ENCODE measurements at regions not wholly inside any gene's neighbourhood (a gene's known extent, or its start where the extent isn't known, plus 50 kb on each side); places are given as distances from the start of the nearest gene placed in this dataset.

DNA sequence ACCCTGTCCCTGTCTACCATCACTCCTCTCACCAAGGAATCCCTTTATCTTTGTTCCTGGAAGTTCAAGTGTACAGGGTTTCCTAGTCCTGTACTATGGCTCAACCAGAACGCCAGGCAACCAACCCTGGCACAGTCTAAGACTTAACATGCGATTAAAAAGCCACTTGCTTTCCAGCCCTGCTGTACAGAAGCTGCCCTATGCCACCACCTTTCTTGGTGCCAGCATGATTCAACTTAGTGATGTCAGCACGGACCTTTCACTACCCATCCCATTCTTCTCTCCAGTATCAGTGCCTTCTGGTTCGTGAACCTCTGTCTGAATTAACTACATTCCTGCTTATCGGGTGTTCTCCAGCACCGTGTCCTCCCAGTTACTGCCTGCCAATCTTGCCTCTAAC is 151.1 kb downstream of the KLF12 start:
- no peak for TF ChIP-seq CTCF (IDR thresholded peaks at IDR 0.05; ENCODE audit: poor library complexity, severe bottlenecking)
- ATAC-seq (ENCODE audit: low read depth) = no peak
- no peaks in the 10 kb centered on the region for H3K4me1 ChIP-seq (ENCODE audit: insufficient read depth, poor library complexity, severe bottlenecking)
- H3K36me3 ChIP-seq (ENCODE audit: low read depth) = no peaks in the 10 kb centered on the region
- no peak overlapping the region for H3K27ac ChIP-seq (ENCODE audit: poor library complexity, severe bottlenecking)
- no peak for DNase-seq (ENCODE audit: low spot score)
- H3K27me3 ChIP-seq (ENCODE audit: insufficient read depth, poor library complexity, severe bottlenecking) = no peaks in the 10 kb centered on the region
- no peak overlapping the region for H3K4me3 ChIP-seq (ENCODE audit: severe bottlenecking)
- no peaks in the 10 kb centered on the region for H3K9me3 ChIP-seq (ENCODE audit: severe bottlenecking)

- no peak for ATAC-seq (ENCODE audit: low read depth)
- H3K4me3 ChIP-seq (ENCODE audit: severe bottlenecking) = no peak overlapping the region
- H3K27me3 ChIP-seq (ENCODE audit: insufficient read depth, poor library complexity, severe bottlenecking) = no peaks in the 10 kb centered on the region
- H3K27ac ChIP-seq (ENCODE audit: poor library complexity, severe bottlenecking) = no peak overlapping the region
- no peaks in the 10 kb centered on the region for H3K9me3 ChIP-seq (ENCODE audit: severe bottlenecking)
- no peaks in the 10 kb centered on the region for H3K4me1 ChIP-seq (ENCODE audit: insufficient read depth, poor library complexity, severe bottlenecking)
- DNase-seq (ENCODE audit: low spot score) = no peak
- no peaks in the 10 kb centered on the region for H3K36me3 ChIP-seq (ENCODE audit: low read depth)
- no peak for TF ChIP-seq CTCF (IDR thresholded peaks at IDR 0.05; ENCODE audit: poor library complexity, severe bottlenecking)
Observed at GRCh38 chr13:73981595-73981994, 152.6 kb downstream of the KLF12 start.

GRCh38 chr13:73975767-73976166 is 158.4 kb downstream of the KLF12 start:
- H3K36me3 ChIP-seq (ENCODE audit: low read depth) = no peaks in the 10 kb centered on the region
- DNase-seq (ENCODE audit: low spot score) (no peak), ATAC-seq (ENCODE audit: low read depth) (no peak)
- no peaks in the 10 kb centered on the region for H3K9me3 ChIP-seq (ENCODE audit: severe bottlenecking)
- TF ChIP-seq CTCF (IDR thresholded peaks at IDR 0.05; ENCODE audit: poor library complexity, severe bottlenecking) = no peak
- H3K4me1 ChIP-seq (ENCODE audit: insufficient read depth, poor library complexity, severe bottlenecking) = no peaks in the 10 kb centered on the region
- no peak overlapping the region for H3K27ac ChIP-seq (ENCODE audit: poor library complexity, severe bottlenecking)
- no peak overlapping the region for H3K4me3 ChIP-seq (ENCODE audit: severe bottlenecking)
- no peaks in the 10 kb centered on the region for H3K27me3 ChIP-seq (ENCODE audit: insufficient read depth, poor library complexity, severe bottlenecking)

DNA sequence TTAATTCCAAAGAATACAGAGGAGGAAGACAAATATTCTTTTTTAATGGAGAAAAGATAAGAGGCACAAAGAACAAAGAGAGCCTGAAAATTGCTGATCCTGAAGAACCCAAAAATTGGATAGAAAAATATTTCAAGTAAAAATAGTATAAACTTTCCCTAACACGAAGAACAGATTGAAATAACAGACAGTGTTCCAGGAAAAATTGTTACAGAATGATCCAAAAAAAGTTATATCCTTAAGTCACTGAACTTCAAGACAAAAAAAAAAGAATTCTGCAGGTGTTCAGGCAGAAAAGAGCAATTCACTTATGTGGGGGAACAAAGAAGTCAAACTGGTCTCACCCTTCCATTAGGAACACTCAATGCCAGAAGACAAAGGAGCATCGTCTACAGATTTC is 160.2 kb downstream of the KLF12 start:
- no peak overlapping the region for H3K27ac ChIP-seq (ENCODE audit: poor library complexity, severe bottlenecking)
- H3K27me3 ChIP-seq (ENCODE audit: insufficient read depth, poor library complexity, severe bottlenecking) = no peaks in the 10 kb centered on the region
- ATAC-seq (ENCODE audit: low read depth) = no peak
- TF ChIP-seq CTCF (IDR thresholded peaks at IDR 0.05; ENCODE audit: poor library complexity, severe bottlenecking) = no peak
- DNase-seq (ENCODE audit: low spot score) = no peak
- no peaks in the 10 kb centered on the region for H3K36me3 ChIP-seq (ENCODE audit: low read depth)
- H3K4me1 ChIP-seq (ENCODE audit: insufficient read depth, poor library complexity, severe bottlenecking) = no peaks in the 10 kb centered on the region
- H3K4me3 ChIP-seq (ENCODE audit: severe bottlenecking) = no peak overlapping the region
- H3K9me3 ChIP-seq (ENCODE audit: severe bottlenecking) = no peaks in the 10 kb centered on the region

GRCh38 chr13:73973156-73973555 is 161.0 kb downstream of the KLF12 start:
- H3K27ac ChIP-seq (ENCODE audit: poor library complexity, severe bottlenecking) = no peak overlapping the region
- DNase-seq (ENCODE audit: low spot score) (no peak), ATAC-seq (ENCODE audit: low read depth) (no peak)
- H3K36me3 ChIP-seq (ENCODE audit: low read depth) = no peaks in the 10 kb centered on the region
- TF ChIP-seq CTCF (IDR thresholded peaks at IDR 0.05; ENCODE audit: poor library complexity, severe bottlenecking) = no peak
- H3K9me3 ChIP-seq (ENCODE audit: severe bottlenecking) = no peaks in the 10 kb centered on the region
- no peak overlapping the region for H3K4me3 ChIP-seq (ENCODE audit: severe bottlenecking)
- H3K27me3 ChIP-seq (ENCODE audit: insufficient read depth, poor library complexity, severe bottlenecking) = no peaks in the 10 kb centered on the region
- no peaks in the 10 kb centered on the region for H3K4me1 ChIP-seq (ENCODE audit: insufficient read depth, poor library complexity, severe bottlenecking)
